ENCODE measurements at regions not wholly inside any gene's neighbourhood (a gene's known extent, or its start where the extent isn't known, plus 50 kb on each side); places are given as distances from the start of the nearest gene placed in this dataset.

- H3K4me3 ChIP-seq (replicated peaks in 1 of 3): no peak overlapping the region
- 74 to 81% methylated on average over 1 of the region's 1 CpG for WGBS, 2 donors
- DNase-seq: no peak
- no peaks in the 10 kb centered on the region for H3K9me3 ChIP-seq
- no peaks in the 10 kb centered on the region for H3K4me1 ChIP-seq
- intact Hi-C loops (cut with DNase I): no loop called here
- no peak overlapping the region for H3K27ac ChIP-seq
- TF ChIP-seq, protein P1, sequence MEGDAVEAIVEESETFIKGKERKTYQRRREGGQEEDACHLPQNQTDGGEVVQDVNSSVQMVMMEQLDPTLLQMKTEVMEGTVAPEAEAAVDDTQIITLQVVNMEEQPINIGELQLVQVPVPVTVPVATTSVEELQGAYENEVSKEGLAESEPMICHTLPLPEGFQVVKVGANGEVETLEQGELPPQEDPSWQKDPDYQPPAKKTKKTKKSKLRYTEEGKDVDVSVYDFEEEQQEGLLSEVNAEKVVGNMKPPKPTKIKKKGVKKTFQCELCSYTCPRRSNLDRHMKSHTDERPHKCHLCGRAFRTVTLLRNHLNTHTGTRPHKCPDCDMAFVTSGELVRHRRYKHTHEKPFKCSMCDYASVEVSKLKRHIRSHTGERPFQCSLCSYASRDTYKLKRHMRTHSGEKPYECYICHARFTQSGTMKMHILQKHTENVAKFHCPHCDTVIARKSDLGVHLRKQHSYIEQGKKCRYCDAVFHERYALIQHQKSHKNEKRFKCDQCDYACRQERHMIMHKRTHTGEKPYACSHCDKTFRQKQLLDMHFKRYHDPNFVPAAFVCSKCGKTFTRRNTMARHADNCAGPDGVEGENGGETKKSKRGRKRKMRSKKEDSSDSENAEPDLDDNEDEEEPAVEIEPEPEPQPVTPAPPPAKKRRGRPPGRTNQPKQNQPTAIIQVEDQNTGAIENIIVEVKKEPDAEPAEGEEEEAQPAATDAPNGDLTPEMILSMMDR (IDR thresholded peaks at IDR 0.05): no peak
- no peak for TF ChIP-seq POLR2A (IDR thresholded peaks at IDR 0.05)
- no peaks in the 10 kb centered on the region for H3K27me3 ChIP-seq
- no peaks in the 10 kb centered on the region for H3K36me3 ChIP-seq
These were observed 103.8 kb upstream of the PPP3CA start for GRCh38 chr4:101451086-101451485.

- TF ChIP-seq, protein P1 (IDR thresholded peaks at IDR 0.05): no peak
- TF ChIP-seq POLR2A (IDR thresholded peaks at IDR 0.05): no peak
- H3K27me3 ChIP-seq: no peaks in the 10 kb centered on the region
- no peaks in the 10 kb centered on the region for H3K9me3 ChIP-seq
- no peak overlapping the region for H3K4me3 ChIP-seq (replicated peaks in 1 of 3)
- H3K36me3 ChIP-seq: no peaks in the 10 kb centered on the region
- WGBS, 2 donors: 85 to 93% methylated on average over 3 of the region's 3 CpGs
- no peak overlapping the region for H3K27ac ChIP-seq
- no peaks in the 10 kb centered on the region for H3K4me1 ChIP-seq
- no peak for DNase-seq
- intact Hi-C loops (cut with DNase I): no loop called here
These were observed 94.1 kb upstream of the PPP3CA start for GRCh38 chr4:101441446-101441845.

GRCh38 chr4:101439926-101440325 is 92.6 kb upstream of the PPP3CA start:
- Histone ChIP-seq H3K27ac (no peak overlapping the region), H3K4me3 (replicated peaks in 1 of 3) (no peak overlapping the region), H3K27me3 (no peaks in the 10 kb centered on the region), H3K4me1 (no peaks in the 10 kb centered on the region), H3K9me3 (no peaks in the 10 kb centered on the region), H3K36me3 (no peaks in the 10 kb centered on the region)
- TF ChIP-seq, protein P1 (IDR thresholded peaks at IDR 0.05): no peak
- no peak for TF ChIP-seq POLR2A (IDR thresholded peaks at IDR 0.05)
- intact Hi-C loops (cut with DNase I): no loop called here
- 57 to 59% methylated on average over 2 of the region's 2 CpGs for WGBS, 2 donors
- DNase-seq: no peak

GRCh38 chr4:101421386-101421785 is 74.1 kb upstream of the PPP3CA start:
- WGBS, 2 donors: 90 to 95% methylated on average over 2 of the region's 2 CpGs
- H3K27ac ChIP-seq: no peak overlapping the region
- intact Hi-C loops (cut with DNase I): no loop called here
- no peaks in the 10 kb centered on the region for H3K36me3 ChIP-seq
- no peaks in the 10 kb centered on the region for H3K4me1 ChIP-seq
- H3K27me3 ChIP-seq: no peaks in the 10 kb centered on the region
- TF ChIP-seq, protein P1 (IDR thresholded peaks at IDR 0.05): no peak
- no peak for TF ChIP-seq POLR2A (IDR thresholded peaks at IDR 0.05)
- no peak overlapping the region for H3K4me3 ChIP-seq (replicated peaks in 1 of 3)
- H3K9me3 ChIP-seq: no peaks in the 10 kb centered on the region
- no peak for DNase-seq

DNA sequence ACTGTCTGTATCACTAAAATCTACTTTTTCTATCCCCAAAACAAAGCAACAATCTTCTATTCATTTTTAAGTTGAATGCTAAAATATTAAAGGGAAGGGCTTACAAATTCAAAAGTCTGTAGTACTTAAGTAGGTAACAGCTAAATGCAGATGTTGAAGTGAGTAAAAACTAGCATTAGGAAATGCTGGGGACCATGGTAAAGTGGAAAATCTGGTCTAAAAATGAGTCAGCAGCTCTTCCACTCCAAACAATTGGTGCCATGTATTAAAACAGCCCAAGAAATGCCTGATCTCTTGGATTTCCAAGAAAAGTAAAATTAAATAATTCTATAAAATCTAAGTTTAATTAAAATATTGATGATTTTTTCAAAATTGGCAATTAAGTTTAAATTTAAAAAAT is 73.3 kb upstream of the PPP3CA start:
- no peaks in the 10 kb centered on the region for H3K9me3 ChIP-seq
- DNase-seq: no peak
- no peak overlapping the region for H3K27ac ChIP-seq
- no peaks in the 10 kb centered on the region for H3K36me3 ChIP-seq
- intact Hi-C loops (cut with DNase I): no loop called here
- H3K27me3 ChIP-seq: no peaks in the 10 kb centered on the region
- H3K4me3 ChIP-seq (replicated peaks in 1 of 3): no peak overlapping the region
- H3K4me1 ChIP-seq: no peaks in the 10 kb centered on the region
- no peak for TF ChIP-seq POLR2A (IDR thresholded peaks at IDR 0.05)
- TF ChIP-seq, protein P1 (IDR thresholded peaks at IDR 0.05): no peak
